ENCODE measurements at regions not wholly inside any gene's neighbourhood (a gene's known extent, or its start where the extent isn't known, plus 50 kb on each side); places are given as distances from the start of the nearest gene placed in this dataset.

GRCh38 chr5:13252699-13253098 is 691.8 kb downstream of the DNAH5 start:
- Histone ChIP-seq H3K4me1 (ENCODE audit: insufficient read depth, low read length) (peaks cover 3% of the 10 kb centered on the region; the same call in 1 of the 2 replicates), H2AK5ac (ENCODE audit: insufficient read length, low read length) (no peak overlapping the region), H3K27me3 (ENCODE audit: insufficient read depth, low read length) (no peaks in the 10 kb centered on the region), H3K9ac (ENCODE audit: extremely low read depth, insufficient read length, low read length) (no peak overlapping the region), H2BK12ac (ENCODE audit: insufficient read length, low read depth, low read length) (no peak overlapping the region), H2AFZ (ENCODE audit: low read length) (no peak overlapping the region), H3K23ac (ENCODE audit: insufficient read length, low read depth, low read length) (no peak overlapping the region), H3K14ac (ENCODE audit: insufficient read depth, low read length) (no peak overlapping the region), H2BK15ac (ENCODE audit: low read depth, low read length) (no peak overlapping the region), H3K56ac (ENCODE audit: insufficient read length, low read depth, low read length) (no peak overlapping the region), H3K79me2 (ENCODE audit: insufficient read depth, low read length) (no peaks in the 10 kb centered on the region), H4K91ac (ENCODE audit: insufficient read length, low read depth, low read length) (no peak overlapping the region), H3K18ac (ENCODE audit: insufficient read length, low read depth, low read length) (no peak overlapping the region), H2BK120ac (ENCODE audit: low read depth, low read length, poor library complexity, severe bottlenecking) (no peak overlapping the region), H4K5ac (ENCODE audit: insufficient read length, low read depth, low read length) (no peak overlapping the region), H4K8ac (replicated peaks; ENCODE audit: insufficient read length, low read depth, low read length) (no peak overlapping the region), H2BK5ac (ENCODE audit: insufficient read length, low read length) (no peak overlapping the region), H3K27ac (ENCODE audit: insufficient read length, low read depth, low read length) (no peak overlapping the region), H3K79me1 (ENCODE audit: insufficient read depth, low read depth, low read length, poor library complexity, severe bottlenecking) (no peaks in the 10 kb centered on the region), H3K4me2 (ENCODE audit: insufficient read depth, insufficient read length, low read length) (no peak overlapping the region), H3T11ph (ENCODE audit: low read length) (no peak overlapping the region), H3K9me3 (ENCODE audit: control insufficient read depth, low read depth, low read length) (no peaks in the 10 kb centered on the region), H2BK20ac (ENCODE audit: low read depth, low read length, poor library complexity, severe bottlenecking) (no peak overlapping the region), H4K20me1 (ENCODE audit: control insufficient read depth, insufficient read depth, insufficient read length) (no peaks in the 10 kb centered on the region), H3K23me2 (ENCODE audit: insufficient read length, low read depth, low read length, poor library complexity, severe bottlenecking) (no peaks in the 10 kb centered on the region), H3K4ac (ENCODE audit: low read depth, low read length) (no peak overlapping the region)
- Mint-ChIP-seq H3K27me3 (ENCODE audit: low read depth) (no peaks in the 10 kb centered on the region), H3K4me3 (no peak overlapping the region), H3K4me1 (peaks cover 4 to 9% of the 10 kb centered on the region in 2 experiments; a peak in 3 of 4 replicates), H3K9me3 (no peaks in the 10 kb centered on the region; a peak in 1 of 5 replicates), H3K27ac (no peak overlapping the region), H3K36me3 (ENCODE audit: insufficient read depth in 1 of 3, low read depth in 3 of 3) (no peaks in the 10 kb centered on the region)
- TF ChIP-seq, protein P1, sequence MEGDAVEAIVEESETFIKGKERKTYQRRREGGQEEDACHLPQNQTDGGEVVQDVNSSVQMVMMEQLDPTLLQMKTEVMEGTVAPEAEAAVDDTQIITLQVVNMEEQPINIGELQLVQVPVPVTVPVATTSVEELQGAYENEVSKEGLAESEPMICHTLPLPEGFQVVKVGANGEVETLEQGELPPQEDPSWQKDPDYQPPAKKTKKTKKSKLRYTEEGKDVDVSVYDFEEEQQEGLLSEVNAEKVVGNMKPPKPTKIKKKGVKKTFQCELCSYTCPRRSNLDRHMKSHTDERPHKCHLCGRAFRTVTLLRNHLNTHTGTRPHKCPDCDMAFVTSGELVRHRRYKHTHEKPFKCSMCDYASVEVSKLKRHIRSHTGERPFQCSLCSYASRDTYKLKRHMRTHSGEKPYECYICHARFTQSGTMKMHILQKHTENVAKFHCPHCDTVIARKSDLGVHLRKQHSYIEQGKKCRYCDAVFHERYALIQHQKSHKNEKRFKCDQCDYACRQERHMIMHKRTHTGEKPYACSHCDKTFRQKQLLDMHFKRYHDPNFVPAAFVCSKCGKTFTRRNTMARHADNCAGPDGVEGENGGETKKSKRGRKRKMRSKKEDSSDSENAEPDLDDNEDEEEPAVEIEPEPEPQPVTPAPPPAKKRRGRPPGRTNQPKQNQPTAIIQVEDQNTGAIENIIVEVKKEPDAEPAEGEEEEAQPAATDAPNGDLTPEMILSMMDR (conservative IDR thresholded peaks at IDR 0.05) = no peak
- DNase-seq = no peak
- WGBS (ENCODE audit: extremely low coverage, insufficient read length, low lambda C conversion rate) = no CpG with 5 or more reads among the region's 5 CpGs
